Activated CD4-positive, alpha-beta T cell treated with anti-CD3 and anti-CD28 coated beads, Interleukin-2, amount 50 U/mL, for 4 hours (primary cell): ENCODE measurements at regions not wholly inside any gene's neighbourhood (a gene's known extent, or its start where the extent isn't known, plus 50 kb on each side); places are given as distances from the start of the nearest gene placed in this dataset.

Experiments used
- DNase-seq, 2 experiments: peaks; one replicate each; pipeline ENCODE4 v3.0.0-alpha.2; 2020

DNA sequence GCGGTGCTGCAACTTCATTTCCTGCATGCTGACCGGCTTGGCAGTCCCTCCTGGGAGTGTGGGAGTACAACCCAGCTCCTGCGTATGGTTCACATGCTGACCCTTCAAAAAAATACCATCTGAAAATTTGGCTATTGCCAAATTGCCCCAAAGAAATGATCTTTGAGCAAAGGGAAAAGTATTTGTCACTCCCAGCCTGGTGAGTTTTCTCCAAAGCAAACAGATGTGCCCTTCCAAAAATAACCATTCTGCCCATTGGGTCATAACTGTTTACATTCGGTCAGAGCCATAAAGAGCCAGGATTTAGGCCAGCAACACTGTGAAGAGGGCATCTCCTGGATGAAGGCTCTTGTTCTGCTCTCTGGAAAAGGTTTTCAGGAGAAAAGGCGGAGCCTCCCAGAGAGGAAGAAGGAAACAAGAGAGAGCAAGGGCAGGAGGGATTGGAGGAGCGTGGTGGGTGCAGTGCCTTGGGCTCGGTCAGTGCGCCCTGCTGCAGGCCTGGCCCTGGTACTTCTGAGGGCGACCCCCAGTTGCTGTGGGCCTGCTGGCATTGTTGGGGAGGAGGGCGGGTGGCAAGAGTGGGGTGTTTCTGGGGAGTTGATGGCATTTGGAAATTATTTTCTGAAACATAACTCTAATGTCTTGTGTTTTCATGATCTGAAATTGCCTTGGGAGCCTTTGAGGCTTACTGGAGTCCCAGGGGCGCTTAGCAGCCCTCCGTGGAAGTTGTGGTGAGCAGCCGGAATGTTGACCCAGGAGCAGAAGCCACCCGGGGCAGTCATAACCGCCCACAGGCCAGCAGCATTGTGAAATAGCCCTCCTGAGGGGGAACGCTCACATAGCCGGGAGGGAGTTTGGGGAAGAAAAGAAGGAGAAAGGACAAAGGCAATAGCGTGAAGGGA is 248.4 kb downstream of the MYLK4 start:
- DNase-seq = no peak

DNA sequence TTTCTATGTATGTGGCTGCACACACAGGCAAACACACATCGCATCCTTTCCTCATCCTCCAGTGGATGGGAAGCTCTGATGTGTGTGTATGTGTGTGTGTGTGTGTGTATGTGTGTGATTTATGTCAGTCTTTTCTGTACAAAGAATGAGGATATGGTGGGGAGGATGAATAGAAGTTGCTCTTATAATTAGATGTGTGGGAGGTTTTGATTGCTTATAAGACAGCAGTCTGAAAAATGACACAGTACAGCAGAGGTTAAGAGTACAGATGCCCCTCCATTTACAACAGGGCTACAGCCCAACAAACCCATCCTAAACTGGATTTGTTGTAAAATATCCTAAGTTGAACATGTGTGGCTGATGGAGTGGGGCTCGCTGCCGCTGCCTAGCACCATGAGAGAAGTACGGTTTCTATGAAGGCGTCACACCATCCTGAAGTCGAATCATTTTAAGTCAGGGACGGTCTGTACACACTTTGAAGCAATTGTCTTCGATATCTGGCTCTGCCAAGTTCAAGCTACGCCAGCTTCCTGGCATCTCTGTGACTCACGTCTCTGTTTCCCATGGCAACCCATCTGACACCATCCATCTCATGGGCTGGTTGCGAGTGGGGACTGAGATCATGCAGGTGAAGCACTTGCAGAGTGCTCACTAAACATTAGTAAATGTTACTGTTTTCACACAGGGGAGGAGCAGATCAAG is 252.6 kb downstream of the MYLK4 start:
- DNase-seq = no peak

DNA sequence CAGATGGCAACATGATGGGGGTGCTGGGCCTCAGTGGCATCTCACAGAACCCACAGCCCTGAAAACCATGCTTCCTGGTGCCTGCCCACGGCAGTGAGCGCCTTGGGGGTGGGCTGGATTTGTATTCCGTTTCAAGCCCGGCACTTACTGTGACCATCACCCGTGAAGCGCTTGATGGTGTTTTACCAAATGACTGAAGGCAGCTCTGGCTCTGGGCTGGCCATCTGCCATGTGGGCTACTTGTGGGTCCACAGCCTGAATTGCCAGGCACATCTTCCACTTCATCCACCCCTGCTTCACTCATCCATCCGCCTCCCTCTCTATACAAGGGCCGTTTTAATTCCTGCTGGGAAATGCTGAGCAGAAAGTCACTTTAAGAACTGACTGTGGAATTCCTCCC is 250.9 kb upstream of the GMDS start:
- DNase-seq = no peak

DNA sequence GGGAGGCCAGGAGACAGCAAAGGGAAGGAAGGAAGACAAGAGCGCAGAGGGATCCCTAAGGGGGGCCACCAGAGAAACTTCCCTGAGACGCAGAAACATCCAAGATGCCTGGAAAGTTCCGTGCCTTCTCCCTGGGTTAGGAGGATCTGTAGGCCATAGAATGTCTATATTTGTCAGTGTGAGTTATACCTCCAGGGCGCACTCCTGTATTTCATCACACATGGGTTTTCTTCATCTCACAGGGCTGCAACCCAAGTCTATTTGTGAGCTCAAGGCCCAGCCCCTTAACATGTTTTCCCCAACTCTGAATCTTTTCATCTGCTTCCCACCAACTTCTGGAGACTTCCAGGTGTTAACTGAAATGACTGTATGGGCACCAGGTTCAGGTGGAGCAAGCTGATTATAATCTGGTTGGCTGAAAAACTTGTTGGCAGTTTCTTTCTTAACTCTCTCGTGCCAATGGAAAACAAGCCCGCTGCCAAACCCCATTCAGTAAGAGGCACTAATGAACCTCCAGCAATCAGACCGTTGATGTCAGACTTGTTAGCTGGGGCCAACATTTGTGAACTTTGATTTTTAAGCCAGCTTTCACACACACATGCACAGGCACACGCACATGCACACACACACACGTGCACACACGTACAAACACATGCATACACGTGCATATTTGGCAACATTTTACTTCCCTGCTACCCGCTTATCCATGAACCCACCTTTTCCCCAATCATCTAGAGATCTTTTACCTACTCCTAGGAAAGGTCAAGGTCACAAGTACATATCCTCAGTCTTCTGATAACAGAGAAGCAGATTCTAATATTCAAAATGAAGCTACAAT is 247.5 kb upstream of the GMDS start:
- no peak for DNase-seq

DNA sequence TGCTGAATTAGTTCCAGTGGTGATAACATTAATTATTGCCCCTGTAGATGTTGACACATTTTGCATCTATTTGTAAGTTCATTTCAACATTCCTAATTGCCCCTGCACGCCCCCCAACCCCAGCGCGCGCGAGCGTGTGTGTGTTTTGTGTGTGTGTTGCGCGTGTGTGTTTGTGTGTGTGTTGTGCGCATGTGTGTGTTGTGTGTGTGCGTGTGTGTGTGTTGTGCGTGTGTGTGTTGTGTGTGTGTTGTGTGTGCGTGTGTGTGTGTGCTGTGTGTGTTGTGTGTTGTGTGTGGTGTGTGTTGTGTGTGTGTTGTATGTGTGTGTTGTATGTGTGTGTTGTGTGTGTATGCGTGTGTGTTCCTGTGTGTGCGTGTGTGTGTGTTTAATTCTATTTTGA is 245.7 kb upstream of the GMDS start:
- no peak for DNase-seq

DNA sequence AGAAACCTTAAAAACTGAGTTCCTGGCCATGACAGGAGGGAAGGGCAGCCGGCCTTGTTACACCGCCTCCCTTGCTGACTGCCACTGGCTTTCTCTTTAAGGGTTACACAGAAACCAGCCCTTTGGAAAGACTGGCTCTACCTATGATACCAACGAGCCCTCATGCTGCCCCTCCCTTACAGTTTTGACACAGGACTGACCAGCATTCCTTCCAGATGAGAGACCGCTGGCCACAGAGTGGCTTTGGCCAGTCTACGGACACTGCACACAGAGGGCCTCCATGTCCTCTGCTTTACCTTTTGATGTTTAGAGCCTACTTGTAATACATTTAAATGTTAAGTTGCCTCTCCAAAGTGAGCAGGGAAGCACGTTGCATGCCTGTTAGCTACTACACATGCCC is 243.2 kb upstream of the GMDS start:
- no peak for DNase-seq

DNA sequence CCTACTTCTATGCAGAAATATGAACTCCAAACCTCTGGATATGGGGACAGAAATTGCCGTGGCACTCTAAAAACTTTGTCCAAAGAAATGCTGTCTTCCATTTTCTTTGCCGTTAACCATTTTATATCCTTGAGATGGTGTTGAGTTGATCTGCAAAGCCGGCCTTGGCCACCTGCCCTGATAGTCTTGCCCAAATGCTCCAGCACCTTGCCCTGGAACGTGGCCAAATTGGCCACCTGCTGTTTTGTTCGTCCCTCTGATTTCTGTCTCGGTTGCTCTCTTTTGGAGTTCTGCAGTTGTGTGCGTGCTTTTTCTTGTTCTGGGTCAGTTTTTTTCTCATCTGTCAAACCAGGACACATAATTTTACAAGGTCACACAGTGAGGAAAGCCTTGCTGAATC is 239.7 kb upstream of the GMDS start:
- DNase-seq = no peak

DNA sequence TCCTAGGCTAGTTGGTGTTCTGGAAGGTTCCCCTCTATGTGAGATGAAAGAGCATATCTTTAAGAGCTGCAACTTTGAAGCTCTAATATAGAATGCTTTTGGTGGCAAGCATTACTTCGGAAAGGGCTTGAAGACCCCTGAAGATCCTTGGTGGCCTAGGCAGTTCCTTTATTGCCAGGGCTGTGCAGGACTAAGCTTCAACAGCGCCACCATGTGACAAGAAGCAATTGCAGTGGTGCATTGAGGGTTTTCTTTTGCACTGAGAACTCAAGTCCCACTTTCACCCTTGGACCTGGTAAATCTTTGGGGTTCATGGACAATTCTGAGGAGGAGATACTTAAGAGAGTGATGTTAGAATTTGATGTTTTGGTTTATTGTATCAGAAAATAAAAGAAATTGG is 237.4 kb upstream of the GMDS start:
- no peak for DNase-seq

DNA sequence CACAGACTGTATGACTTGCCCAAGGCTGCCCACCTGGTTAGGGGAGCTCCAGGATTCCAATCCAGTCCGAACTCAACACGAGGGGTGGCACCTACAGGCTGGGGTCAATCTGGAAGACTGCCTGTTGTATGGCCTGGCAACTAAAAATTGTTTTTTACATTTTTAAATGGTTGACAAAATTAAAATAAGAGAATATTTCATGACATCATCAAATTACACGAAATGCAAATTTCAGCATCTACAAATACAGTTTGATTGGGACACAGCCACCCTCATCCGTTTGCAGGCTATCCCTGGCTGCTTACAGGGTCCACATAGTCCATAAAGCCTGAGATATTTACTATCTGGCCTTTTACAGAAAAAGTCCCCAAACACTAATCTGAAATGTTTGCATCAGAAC is 235.9 kb upstream of the GMDS start:
- DNase-seq = no peak

DNA sequence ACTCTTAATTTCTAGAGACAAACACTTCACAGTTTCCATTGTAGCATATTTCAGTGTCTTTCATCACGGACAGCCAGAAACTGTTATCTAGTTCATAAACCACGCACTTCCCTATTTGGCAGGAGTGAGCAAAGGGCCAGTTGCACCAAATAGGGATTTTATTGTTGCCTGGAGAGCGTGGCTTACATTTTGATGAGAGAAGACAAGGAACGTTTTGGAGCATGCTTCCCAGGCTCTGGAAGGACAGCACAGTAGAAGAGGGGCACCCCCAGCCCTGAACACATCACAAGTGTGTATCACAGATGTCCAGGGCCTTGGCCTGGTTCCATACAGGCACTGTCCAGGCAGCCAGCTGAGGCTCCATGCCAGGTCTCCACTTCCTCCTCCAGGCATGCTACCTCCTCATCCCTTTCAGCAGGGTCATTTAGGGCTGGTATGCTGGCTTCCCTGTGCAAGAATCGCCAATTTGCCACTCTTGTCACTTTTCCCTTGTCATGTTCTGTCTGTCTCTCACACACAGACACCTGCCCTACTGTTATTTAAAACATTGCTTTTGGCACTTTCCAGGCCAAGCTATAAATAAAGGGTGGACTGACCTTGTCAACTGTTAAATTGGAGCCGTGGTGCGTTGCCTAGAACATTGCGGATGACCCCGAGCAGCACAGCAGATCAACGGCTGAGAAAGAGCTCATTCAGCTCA is 235.0 kb upstream of the GMDS start:
- DNase-seq = no peak

DNA sequence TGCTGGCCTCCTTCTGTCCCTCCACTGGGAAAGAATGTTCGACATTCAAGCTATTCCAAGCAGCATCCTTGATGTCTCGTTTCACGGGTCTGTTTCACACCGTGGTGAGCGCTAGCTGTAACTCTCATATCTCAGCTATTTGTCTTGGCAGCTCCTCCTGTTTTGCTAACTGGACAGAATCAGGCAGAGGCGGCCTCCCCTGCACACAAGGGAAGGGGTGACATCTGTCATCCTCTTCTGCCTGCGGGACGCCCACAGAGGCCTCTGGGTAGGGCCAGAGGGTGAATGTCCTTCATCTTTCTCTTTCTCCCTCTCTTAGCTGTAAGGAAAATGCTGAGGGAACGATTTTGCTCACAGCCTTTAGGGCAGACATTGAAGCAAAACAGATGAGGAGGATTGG is 232.8 kb upstream of the GMDS start:
- no peak for DNase-seq

DNA sequence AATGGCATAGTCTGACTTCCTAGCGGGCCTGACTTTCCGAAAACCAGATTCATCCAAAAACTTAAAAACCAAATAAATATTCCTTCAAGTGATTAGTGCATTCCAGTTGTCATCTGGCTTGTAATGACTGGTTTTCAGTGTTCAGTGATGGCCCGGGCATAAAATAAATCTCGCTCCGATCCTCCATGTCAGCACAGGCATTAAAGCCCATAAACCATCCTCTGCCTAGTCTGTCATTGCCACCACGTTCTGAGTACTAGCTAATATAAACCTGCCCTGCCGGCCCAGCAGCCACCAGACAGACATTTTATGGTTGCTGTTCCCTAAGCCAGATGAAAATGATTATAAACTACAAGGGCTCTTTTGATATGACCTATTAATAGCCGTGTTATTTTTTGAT is 232.3 kb upstream of the GMDS start:
- no peak for DNase-seq

DNA sequence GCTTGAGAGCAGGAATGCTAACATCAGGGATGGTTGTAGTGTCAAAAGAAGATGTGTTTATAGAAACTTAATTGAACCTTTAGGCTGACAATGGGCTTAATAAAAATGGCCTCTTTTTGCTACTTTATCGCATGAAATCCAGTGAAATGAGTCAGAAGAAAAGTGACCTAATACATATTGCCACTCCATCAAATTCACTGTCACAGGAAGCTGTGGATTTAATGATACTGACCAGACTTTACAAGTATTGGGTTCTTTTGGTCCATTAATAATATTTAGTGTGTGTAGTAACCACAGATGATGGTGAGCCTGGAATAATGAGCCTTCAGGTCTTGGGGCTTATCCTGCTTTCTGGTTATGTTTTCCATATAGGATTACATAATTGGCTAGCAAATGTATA is 231.8 kb upstream of the GMDS start:
- no peak for DNase-seq

DNA sequence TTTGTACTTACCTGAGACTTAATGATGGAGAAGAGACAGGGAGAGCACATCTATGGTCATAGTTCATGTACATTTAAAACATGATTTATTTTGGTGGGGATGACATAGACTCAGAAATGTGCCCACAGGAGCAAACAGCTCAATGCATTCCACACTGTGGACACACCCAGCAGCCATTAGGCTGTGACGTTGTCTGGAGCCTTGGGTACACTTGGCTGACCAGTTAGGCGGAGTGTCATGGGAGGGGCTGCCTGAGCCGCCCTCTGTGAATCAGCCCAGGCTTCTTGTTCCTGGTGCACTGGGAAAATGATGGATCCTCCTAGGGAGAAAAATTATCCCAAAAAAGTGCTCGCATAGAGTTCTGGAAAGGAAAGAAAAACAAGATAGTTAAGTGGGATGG is 231.0 kb upstream of the GMDS start:
- DNase-seq = no peak

DNA sequence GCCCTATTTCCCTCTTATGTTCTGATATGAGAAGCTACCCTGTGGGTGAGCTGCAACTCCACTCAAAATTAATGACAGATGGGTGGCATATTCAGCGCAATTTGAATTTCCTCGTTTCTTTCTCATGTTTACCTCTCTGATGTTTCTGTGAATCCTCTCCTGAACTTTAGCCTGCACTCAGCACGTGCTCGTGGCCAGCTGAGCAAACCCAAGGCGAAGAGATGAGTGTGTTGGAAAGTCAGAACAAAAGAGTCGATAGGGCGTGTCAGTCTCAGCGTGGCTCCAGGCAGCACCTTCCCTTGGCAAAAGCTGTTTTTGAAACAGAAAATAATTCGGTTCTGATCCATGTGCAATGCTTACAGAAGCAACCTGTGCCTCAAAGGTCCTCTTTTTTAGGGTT is 226.1 kb upstream of the GMDS start:
- no peak for DNase-seq

DNA sequence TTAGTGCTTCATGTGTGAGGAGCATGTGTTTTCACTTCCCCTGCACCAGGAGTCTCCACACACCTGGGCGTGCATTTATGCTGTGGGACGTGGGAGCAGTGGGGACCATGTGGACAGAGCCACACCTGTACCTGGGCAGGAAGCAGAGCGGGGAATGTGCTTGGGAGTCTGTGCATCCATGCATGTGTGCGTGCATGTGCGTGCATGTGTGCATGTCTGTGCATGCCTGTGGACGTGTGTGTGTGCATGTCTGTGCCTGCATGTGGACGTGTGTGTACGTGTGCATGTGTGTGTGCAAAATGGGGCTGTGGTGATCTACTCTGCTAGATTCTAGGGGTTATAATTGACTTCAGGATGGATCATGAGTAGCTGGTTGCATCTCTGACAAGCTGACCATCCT is 224.0 kb upstream of the GMDS start:
- DNase-seq = no peak

DNA sequence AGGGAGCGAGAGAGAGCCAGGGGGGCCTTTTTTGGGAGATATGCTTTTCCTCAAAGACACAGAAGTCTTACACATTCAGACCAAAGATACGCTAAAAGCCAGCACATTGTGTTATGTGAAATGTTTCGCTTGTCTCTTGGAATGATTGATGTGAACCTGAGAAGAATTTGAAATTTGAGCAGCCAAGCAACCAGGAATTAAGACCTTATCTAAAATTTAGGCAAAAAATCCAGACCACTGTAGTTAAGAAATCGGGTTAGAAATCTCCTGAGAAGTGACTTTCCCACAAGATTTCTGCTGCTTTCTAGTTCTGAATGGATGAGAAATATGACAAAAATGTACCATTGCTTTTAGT is 223.2 kb upstream of the GMDS start:
- no peak for DNase-seq

DNA sequence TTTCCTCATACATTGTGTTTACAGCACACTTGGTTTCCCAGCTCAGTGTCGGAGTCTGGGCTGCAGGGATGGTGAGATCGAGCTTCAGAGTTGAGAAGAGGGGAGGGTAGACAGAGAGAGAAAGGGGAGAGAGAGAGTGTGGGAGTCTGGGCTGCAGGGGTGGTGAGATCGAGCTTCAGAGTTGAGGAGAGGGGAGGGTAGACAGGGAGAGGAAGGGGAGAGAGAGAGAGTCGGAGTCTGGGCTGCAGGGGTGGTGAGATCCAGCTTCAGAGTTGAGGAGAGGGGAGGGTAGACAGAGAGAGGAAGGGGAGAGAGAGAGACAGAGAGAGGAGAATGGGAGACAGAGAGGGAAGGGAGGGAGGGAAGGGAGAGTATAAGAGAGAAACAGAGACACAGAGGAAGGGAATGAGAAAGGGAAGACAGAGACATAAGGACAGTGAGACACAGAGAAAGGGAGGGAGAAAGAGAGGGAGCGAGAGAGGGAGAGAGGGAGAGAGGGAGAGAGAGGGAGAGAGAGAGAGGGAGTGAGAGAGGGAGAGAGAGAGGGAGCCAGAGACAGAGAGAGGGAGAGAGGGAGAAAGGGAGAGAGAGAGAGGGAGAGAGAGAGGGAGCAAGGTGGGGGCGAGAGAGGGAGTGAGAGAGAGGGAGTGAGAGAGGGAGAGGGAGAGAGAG is 222.7 kb upstream of the GMDS start:
- DNase-seq = no peak

DNA sequence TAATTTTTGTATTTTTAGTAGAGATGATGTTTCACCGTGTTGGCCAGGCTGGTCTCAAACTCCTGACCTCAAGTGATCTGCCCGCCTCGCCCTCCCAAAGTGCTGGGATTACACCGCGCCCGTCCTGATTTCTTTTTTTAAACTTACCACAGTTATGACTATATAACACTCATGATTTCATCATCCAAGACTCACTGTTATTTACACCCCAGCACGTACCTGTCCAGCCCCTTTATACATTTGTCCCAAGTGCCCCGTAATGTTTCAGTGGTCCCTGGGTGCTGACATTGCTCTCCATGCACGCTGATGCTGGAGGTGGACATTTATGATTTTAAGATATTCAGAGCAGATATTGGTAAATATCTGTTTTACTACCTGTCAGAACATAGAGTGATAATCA is 219.9 kb upstream of the GMDS start:
- no peak for DNase-seq

DNA sequence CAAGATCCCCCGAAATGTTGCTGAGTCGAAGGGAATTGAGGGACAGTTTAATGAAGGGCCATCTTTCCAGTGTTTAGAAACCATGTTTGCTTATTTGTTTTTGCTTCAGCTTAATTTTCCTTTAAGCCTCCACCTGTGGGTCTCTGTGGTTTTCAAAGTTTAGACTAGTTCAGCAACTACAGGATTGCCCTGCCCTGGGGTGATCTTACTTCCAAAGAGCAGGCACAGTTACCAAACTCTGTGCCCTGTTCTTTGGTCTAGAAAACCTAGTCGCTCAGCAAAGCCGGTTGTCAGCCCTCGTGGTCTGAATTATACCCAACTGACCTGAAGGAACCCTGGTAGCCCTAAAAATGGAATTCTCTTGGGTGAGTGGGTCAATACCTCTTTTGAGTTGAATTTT is 219.2 kb upstream of the GMDS start:
- no peak for DNase-seq

DNA sequence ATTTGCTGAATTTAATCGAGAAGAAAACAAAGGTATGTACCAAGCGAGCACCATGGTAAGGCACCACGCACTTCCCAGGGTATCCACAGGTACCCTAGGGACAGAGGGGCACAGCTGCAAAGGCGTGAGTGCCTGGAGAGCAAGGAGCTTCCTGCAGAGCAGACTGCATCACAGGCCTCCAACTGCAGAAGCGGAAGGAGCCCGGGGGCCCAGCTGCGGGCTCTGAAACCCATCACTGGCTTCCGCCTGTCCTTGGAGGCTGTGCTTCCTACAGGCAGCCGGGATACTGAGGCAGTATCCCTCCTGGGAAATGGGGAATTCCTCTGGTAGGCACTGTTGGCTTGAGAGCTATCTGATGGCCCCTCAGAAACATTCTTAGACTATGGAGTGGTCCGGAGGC is 217.4 kb upstream of the GMDS start:
- DNase-seq = no peak

DNA sequence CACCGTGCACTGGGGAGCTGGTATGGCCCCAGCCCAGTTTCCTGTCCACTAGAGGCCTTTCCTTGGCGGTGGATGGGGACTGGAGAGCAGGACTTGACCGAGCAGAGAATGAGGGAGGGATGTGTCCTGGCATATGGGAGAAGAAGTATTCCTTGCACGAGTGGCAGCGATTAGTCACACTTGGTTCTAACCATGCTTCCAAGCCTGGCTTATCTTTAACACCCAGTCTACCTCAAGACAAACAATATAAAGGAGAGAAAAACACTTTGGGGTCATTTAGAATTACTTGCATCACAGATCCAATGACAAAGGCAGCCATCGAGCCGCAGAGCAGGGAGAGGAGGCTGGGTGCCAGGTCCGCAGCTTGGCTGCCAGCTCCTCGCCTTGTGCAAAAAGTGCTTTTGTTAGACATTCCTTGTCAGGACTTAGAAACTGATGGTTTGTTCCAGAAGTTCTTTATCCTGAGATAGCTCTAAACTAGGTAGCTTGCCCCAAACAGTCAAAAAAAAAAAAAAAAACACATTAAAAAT is 214.9 kb upstream of the GMDS start:
- DNase-seq = no peak
